WTC11 (cell line): ENCODE measurements at regions not wholly inside any gene's neighbourhood (a gene's known extent, or its start where the extent isn't known, plus 50 kb on each side); places are given as distances from the start of the nearest gene placed in this dataset.

Experiments
- ATAC-seq: fragments of 200-7000 bp; cut with Tn5 transposase; 2 replicates; pipeline ENCODE4 v1.10.0; 2021; ENCODE audit warnings: mild to moderate bottlenecking, moderate library complexity
- CTCF ChIA-PET: fragments of 300-600 bp; sonication (Branson Sonifier 250); formaldehyde crosslinking; loops from one replicate; lab custom pipeline; 2021; ENCODE audit warnings: antibody characterized with exemption; lab: Charles Lee
- POLR2A ChIA-PET: fragments of 350-600 bp; sonication (Branson Sonifier 250); formaldehyde crosslinking; loops from one replicate; lab custom pipeline; 2021; ENCODE audit warnings: antibody characterized with exemption; lab: Charles Lee
- DNase-seq: peaks from one replicate; pipeline ENCODE4 v3.0.0; 2021; ENCODE audit warnings: low spot score
- H3K27ac Mint-ChIP-seq: 2 replicates; pipeline ENCODE4 v1.8.0; 2021; ENCODE audit warnings: mixed read lengths
- H3K27me3 Mint-ChIP-seq: 2 replicates; pipeline ENCODE4 v1.8.0; 2021; ENCODE audit warnings: low read depth, mild to moderate bottlenecking, moderate library complexity, mixed read lengths
- H3K36me3 Mint-ChIP-seq: 2 replicates; pipeline ENCODE4 v1.8.0; 2021; ENCODE audit warnings: mixed read lengths
- H3K4me1 Mint-ChIP-seq: 2 replicates; pipeline ENCODE4 v1.8.0; 2022; ENCODE audit warnings: mixed read lengths
- H3K4me3 Mint-ChIP-seq: 2 replicates; pipeline ENCODE4 v1.8.0; 2021; ENCODE audit warnings: mild to moderate bottlenecking, moderate library complexity, mixed read lengths
- H3K9me3 Mint-ChIP-seq: 2 replicates; pipeline ENCODE4 v1.8.0; 2021; ENCODE audit warnings: mixed read lengths
- CBFB ChIP-seq: sonication (generic); formaldehyde crosslinking; IDR thresholded peaks from 2 replicates; pipeline ENCODE4 v1.8.1; 2022; ENCODE audit warnings: mild to moderate bottlenecking, low read depth, missing genetic modification reagents
- CDX4 ChIP-seq: fragments of 250-450 bp; sonication (Bioruptor Pico); IDR thresholded peaks from 2 replicates; pipeline ENCODE4 v1.9.0; 2021; ENCODE audit warnings: moderate library complexity, mild to moderate bottlenecking, inconsistent platforms, borderline replicate concordance
- E2F4 ChIP-seq: sonication (generic); formaldehyde crosslinking; IDR thresholded peaks from 2 replicates; pipeline ENCODE4 v1.8.1; 2022; ENCODE audit warnings: low read depth, mild to moderate bottlenecking, moderate library complexity, missing genetic modification reagents, borderline replicate concordance
- FOXK1 ChIP-seq: sonication (generic); formaldehyde crosslinking; IDR thresholded peaks from 2 replicates; pipeline ENCODE4 v1.8.0; 2022; ENCODE audit warnings: mild to moderate bottlenecking, moderate library complexity, missing genetic modification reagents
- HMGA2 ChIP-seq: fragments of 250-450 bp; sonication (Bioruptor Pico); IDR thresholded peaks from 2 replicates; pipeline ENCODE4 v1.4.0; 2021; ENCODE audit warnings: mild to moderate bottlenecking, moderate library complexity
- JUN ChIP-seq: sonication (generic); formaldehyde crosslinking; IDR thresholded peaks from 2 replicates; pipeline ENCODE4 v1.8.0; 2023; ENCODE audit warnings: mild to moderate bottlenecking, missing genetic modification reagents
- SP1 ChIP-seq: sonication (generic); formaldehyde crosslinking; conservative IDR thresholded peaks from 2 replicates; pipeline ENCODE4 v1.8.1; 2022; ENCODE audit warnings: missing genetic modification reagents
- ZNF219 ChIP-seq: sonication (generic); formaldehyde crosslinking; IDR thresholded peaks from 2 replicates; pipeline ENCODE4 v1.8.0; 2023; ENCODE audit warnings: missing genetic modification reagents, mild to moderate bottlenecking, borderline replicate concordance
- ZNF232 ChIP-seq: sonication (generic); formaldehyde crosslinking; IDR thresholded peaks from 2 replicates; pipeline ENCODE4 v1.8.0; 2022; ENCODE audit warnings: mild to moderate bottlenecking, missing genetic modification reagents
- ZNF263 ChIP-seq: sonication (generic); formaldehyde crosslinking; IDR thresholded peaks from 2 replicates; pipeline ENCODE4 v1.8.1; 2022; ENCODE audit warnings: low read depth, mild to moderate bottlenecking, moderate library complexity, missing genetic modification reagents
- ZNF317 ChIP-seq: sonication (generic); formaldehyde crosslinking; IDR thresholded peaks from 2 replicates; pipeline ENCODE4 v1.8.1; 2023; ENCODE audit warnings: low read depth, mild to moderate bottlenecking, moderate library complexity, missing genetic modification reagents, borderline replicate concordance
- ZNF423 ChIP-seq: fragments of 250-450 bp; sonication (Bioruptor Pico); IDR thresholded peaks from 2 replicates; pipeline ENCODE4 v2.1.2; 2022; ENCODE audit warnings: mild to moderate bottlenecking, moderate library complexity
- ZNF512 ChIP-seq: sonication (generic); formaldehyde crosslinking; IDR thresholded peaks from 2 replicates; pipeline ENCODE4 v1.8.1; 2022; ENCODE audit warnings: missing genetic modification reagents, borderline replicate concordance

- no peak for ATAC-seq
- Mint-ChIP-seq H3K27me3 (no peaks in the 10 kb centered on the region), H3K36me3 (no peaks in the 10 kb centered on the region), H3K4me3 (no peak overlapping the region), H3K9me3 (no peaks in the 10 kb centered on the region), H3K4me1 (peaks cover 35% of the 10 kb centered on the region), H3K27ac (no peak overlapping the region)
- ChIA-PET CTCF (interaction anchor here (1.0 kb wide), 2 partner anchors 14 to 61 kb away, joined by 3 read pairs; no protein-coding TSS in a partner anchor), POLR2A (no interaction called here)
- TF ChIP-seq ZNF512 (CRISPR knock-in tag) (no peak), FOXK1 (CRISPR knock-in tag) (no peak), SP1 (no peak), ZNF219 (CRISPR knock-in tag) (no peak), ZNF317 (CRISPR knock-in tag) (no peak), JUN (CRISPR knock-in tag) (no peak), CDX4 (no peak)
- no peak for DNase-seq
Observed at GRCh38 chr1:25023190-25023578, 93.1 kb upstream of the RUNX3 start.

- POLR2A ChIA-PET: interaction anchor here (0.6 kb wide), 3 partner anchors 30 to 703 kb away, joined by 3 to 6 read pairs (median 3); partner anchors contain the start of gene GRHL3
- ATAC-seq (no peak), DNase-seq (no peak)
- CTCF ChIA-PET: interaction anchor here (0.6 to 1.0 kb wide), 3 partner anchors 14 to 61 kb away, joined by 3 read pairs; no protein-coding TSS in a partner anchor
- no peaks in the 10 kb centered on the region for H3K27me3 Mint-ChIP-seq
- peak; percentile 86 for TF ChIP-seq ZNF423 (CRISPR knock-in tag)
- TF ChIP-seq ZNF232 (CRISPR knock-in tag): no peak
- H3K4me3 Mint-ChIP-seq: no peak overlapping the region
- no peak overlapping the region for H3K27ac Mint-ChIP-seq
- no peaks in the 10 kb centered on the region for H3K9me3 Mint-ChIP-seq
- H3K36me3 Mint-ChIP-seq: no peaks in the 10 kb centered on the region
- peaks cover 33% of the 10 kb centered on the region for H3K4me1 Mint-ChIP-seq
Observed at GRCh38 chr1:25022361-25023189, 92.5 kb upstream of the RUNX3 start.

GRCh38 chr1:25021591-25022215 lies 91.6 kb upstream of the RUNX3 start:
- ATAC-seq (no peak), DNase-seq (no peak)
- ChIA-PET POLR2A (interaction anchor here (0.6 kb wide), 1 partner anchor 64 kb away, joined by 6 read pairs; no protein-coding TSS in a partner anchor), CTCF (interaction anchor here (0.6 kb wide), 1 partner anchor 14 kb away, joined by 3 read pairs; no protein-coding TSS in a partner anchor)
- Mint-ChIP-seq H3K4me1 (peaks cover 24% of the 10 kb centered on the region), H3K36me3 (no peaks in the 10 kb centered on the region), H3K27ac (no peak overlapping the region), H3K4me3 (no peak overlapping the region), H3K27me3 (no peaks in the 10 kb centered on the region), H3K9me3 (no peaks in the 10 kb centered on the region)
- TF ChIP-seq HMGA2 (CRISPR knock-in tag): no peak
- no peak for TF ChIP-seq ZNF263 (CRISPR knock-in tag)
- no peak for TF ChIP-seq E2F4 (CRISPR knock-in tag)
- no peak for TF ChIP-seq CBFB (CRISPR knock-in tag)
